ENCODE measurements at regions not wholly inside any gene's neighbourhood (a gene's known extent, or its start where the extent isn't known, plus 50 kb on each side); places are given as distances from the start of the nearest gene placed in this dataset.
A peak's percentile ranks its signal among the peaks of the same experiment; 100 is the strongest.
"Not testable (repeated sequence)": the region's sequence is repeated elsewhere in the genome, so short reads cannot be mapped to it uniquely, and the experiment has no call there.

DNA sequence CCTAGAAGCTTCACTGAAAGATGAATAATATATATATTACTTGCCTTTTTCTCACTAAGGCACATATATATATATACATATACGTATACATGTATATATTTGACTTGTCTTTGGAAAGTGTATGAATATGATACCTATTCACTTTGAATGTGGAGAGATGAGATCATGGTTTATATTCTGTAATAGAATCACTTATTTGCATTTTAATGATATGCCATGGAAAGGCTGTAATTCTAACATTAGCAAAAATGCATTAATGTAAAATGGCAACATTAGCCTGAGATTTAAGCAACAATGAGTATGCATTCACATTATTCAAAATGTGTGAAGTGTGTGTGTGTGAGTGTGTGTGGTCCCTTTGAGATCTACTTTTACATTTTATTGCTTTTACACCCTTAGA is 54.5 kb upstream of the PRKD1 start:
- no peak for DNase-seq (ENCODE audit: low spot score)

DNA sequence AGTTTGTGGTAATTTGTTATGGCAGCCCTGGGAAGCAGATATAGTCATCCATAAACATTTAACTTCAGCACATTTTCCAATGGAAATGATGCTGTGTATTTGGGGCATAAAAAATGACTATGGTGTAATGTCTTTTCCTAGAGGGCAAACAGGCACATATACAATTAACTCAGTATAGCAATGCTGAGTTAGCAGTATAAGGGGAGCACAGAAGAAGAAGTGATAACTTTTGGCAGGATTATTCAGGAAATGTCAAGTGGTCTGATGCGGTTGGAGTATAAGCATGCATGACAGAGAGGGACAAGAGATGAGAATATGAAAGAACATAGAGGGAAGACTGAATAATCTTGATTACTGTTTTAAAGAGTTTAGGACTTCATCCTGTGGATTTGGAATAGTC is 55.3 kb upstream of the PRKD1 start:
- DNase-seq (ENCODE audit: low spot score), result no peak

DNA sequence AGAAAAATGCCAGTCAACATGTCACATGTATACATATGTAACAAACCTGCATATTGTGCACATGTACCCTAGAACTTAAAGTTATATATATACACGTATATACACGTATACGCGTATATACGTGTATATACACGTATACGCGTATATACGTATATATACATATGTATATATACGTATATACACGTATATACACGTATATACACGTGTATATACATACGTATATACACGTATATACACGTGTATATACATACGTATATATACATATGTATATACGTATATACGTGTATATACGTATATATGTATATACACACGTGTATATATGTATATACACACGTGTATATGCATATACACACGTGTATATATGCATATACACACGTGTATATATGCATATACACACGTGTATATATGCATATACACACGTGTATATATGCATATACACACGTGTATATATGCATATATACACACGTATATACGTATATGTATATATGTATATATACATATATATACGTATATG is 62.8 kb upstream of the PRKD1 start:
- not testable (repeated sequence) for DNase-seq (ENCODE audit: low spot score)

DNA sequence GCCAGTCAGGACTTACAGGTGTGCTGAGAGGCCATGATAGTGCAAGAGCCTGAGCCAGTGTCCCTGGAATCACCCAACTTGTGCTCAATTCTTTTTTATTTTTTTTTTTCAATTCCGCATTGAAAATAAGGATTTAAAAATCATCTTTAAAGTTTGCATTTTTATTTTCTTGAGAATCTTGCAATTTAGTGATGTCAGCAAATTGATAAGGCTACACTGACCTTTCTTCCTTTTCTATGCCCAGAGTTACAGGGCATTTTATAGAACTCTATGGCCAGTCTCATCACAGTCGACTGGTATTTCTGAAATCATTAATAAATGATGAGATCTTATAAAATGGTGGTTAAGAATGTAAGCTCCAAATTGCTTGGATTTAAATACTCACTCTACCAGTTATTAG is 63.3 kb upstream of the PRKD1 start:
- DNase-seq (ENCODE audit: low spot score), result no peak

DNA sequence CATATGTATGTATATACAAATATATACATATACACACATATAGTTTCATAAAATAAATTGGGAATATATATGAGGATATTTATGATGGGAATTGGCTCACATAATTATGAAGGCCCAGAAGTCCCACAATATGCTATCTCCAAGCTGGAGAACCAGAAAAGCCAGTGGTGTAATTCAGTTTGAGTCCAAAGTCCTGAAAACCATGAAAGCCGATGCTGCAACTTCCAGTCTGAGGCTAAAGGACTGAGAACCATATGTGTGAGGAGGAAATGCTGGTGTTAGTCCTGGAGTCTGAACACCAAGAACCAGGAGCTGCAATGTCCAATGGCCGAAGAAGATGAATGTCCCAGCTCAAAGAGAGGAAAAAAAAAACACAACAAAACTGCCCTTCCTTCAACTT is 65.5 kb upstream of the PRKD1 start:
- DNase-seq (ENCODE audit: low spot score), result no peak

DNA sequence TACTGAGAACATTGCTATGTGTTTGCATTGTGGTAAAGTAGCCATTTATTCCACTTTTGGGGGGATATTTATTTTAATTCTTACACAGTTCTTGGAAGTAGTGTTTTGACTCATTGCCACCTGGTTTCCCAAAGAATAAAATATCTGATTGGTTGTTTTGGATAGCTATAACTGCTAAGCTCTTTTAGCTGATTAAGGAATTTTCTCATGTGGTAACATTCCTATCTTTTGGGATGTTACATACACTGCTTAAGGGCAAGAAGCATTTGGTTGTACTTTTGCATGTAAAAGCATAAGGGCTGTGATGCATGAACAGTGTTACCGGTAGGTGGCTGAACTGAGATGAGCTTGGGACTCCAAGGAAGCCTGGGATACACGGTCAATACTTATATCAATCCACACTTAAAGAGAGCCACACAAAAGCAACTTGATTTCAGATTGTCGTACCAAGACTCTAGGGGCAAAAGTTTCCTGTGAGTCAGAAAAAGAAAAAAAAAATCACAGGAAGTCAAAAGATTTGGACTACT is 71.4 kb upstream of the PRKD1 start:
- no peak for DNase-seq (ENCODE audit: low spot score)

DNA sequence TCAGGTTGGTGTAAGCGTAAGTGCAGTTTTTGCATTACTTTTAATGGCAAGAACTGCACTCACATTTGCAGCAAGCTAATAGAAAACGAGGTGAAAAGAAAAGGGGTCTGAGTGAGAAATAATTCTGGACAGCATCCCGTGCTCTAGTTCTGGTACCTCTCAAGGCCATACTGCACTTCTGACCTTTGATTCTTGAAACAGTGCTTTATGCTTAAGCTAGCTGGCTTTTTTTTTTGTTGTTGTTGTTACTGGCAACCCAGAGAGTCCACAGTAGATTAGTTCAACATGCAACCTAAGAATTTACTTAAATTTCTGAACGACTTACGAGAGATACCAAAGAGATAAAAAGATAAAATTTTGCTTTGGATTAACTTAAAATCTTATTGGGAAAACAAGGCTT is 75.2 kb upstream of the PRKD1 start:
- no peak for DNase-seq (ENCODE audit: low spot score)

DNA sequence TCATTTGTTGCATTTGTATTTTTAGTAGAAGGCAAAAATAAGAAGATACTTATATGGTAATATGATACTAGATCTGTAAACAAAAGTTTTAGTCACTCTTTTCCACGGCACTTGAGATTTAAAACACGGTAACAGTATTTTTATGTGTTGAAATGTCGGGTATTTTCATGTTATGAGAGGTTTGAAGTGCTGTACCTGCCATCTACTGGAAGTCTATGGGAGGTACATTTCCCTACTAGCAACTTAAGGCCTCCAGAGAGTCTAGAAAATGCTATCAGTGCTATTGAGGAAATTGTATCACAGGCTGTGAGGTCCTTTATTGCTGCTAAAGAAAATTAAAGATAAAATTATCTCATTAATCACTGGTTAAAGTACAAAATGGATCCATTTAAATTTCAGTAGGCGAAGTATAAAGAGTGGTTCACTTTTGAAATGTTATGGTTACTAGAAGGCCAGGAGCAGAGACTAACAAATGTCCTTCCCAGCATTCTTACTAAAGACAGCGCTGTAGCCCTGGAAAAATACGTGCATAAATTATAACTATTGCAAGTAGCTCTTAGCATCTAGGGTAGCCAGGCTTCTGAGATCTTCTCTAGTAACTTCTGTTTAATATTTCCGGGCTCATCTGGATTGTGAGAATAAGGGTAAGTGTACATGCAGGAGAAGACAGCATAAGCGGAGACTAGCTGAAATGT is 77.6 kb upstream of the PRKD1 start:
- DNase-seq (ENCODE audit: low spot score), result peak; percentile 33

DNA sequence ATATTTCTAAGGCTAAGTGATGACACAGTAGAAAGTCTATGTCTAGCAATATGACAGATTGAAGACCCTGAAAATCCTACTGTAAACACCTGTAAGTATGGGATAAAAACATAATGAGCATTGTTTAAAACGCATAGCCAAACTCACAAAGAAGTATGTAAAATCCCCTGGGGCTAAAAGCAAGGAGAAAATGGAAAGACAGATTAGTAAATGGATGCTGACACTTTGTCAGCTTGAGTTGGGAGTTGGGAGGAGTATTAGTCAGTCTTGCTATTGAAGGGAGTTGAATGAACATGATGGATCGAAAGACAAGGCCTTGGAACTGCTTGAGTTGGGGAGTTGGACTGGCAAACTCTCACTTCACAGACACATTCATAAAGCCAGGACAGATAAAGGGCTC is 79.0 kb upstream of the PRKD1 start:
- no peak for DNase-seq (ENCODE audit: low spot score)

DNA sequence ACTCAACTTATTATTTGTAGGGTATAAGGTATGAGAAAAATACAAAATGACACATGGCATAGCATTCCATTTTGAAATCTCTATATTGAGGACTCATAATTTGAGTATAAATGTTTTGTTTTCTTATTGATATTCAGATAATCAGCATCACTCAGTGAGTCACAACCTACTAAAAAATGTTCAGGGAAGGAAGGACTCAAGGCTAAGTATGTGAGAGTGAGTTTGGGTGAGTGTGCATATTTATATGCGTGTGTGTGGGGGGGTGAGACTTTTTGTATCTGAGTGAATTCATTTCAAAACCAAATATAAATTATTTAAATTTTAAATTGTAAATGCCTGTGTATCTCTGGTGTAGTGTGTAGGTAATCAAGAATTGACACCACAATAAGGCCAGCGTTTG is 87.8 kb upstream of the PRKD1 start:
- no peak for DNase-seq (ENCODE audit: low spot score)

DNA sequence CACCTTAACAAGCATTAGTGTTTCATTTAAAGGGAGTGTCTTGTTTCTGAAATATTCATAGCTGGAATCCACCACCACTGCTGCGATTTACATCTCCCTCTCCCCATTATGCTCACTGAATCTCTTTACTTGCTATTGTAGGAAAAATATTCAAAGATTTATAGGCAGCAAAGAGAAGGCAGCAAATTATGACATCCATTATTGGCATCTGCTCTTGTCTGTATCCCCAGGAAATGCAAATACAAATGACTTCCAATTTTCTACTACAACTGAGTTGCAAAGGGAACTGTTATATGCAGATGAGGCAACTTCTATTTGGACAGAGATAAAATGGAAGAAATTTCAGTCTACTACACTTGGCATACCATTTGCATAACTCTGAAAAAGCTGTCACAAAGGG is 88.4 kb upstream of the PRKD1 start:
- DNase-seq (ENCODE audit: low spot score), result no peak

DNA sequence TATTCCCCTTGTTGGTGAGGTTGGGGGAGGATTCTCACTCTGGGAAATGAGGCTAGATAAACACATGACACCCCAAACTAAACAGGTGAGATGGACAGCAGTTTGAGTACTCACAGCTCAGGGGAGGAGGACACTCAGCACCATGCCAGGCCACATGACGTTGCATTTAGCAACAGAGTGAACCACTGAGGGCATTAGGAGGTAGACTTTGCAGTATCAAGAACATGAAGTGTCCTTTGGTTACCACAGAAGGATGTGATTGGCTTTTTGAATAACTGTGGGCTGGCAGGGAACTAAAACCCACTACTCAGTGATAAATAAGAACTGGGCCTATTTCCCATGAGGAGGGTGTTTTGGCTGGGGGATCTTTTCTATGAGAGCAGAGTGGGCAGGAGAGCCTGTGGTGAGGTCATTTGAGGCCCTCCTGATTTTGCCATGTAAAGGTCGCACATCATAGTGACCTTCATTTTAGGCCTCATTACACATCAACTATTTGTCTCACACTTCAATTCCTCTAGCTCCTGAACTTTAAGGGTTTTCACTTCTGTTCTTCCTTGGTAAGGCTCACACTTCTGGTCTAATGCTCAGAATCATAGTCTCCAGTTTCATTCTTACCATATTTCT is 89.8 kb upstream of the PRKD1 start:
- no peak for DNase-seq (ENCODE audit: low spot score)

DNA sequence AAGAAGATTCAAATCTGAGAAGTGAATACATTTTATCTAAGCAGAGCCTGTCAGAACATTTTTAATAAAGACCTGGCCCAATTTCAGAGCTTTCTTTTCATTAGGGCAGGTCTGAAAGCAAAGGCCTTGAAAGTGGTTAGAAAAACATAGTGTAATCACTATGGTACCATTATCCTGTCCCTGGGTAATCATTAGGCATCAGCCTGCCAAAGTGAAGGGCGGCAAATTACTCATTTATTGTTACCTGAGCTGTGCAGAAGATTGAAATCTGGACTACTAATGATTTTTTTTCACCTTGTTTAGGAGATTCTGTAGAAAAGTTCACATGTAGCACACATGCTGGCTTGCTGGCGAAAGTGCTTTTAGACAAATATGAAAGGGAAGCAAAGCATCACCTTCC is 92.6 kb upstream of the PRKD1 start:
- DNase-seq (ENCODE audit: low spot score), result no peak

DNA sequence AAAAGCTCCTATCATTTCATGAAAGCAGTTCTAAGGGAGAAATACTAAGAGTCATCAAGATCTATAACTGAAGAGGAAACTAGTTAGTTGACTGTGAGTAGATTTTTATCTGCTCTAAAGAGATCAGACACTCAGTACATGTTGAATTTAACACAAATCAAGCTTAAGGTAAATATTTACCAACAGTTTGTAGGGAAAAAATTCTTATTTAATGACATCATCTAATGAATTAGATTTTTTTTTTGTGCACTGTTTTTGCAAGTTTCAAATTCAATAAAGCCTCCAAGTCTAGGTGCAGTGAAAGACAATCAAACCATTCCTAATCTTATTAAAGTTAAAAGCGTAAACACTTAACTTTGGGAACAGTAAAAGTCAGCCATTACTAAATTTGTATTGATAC is 93.0 kb upstream of the PRKD1 start:
- DNase-seq (ENCODE audit: low spot score), result no peak

DNA sequence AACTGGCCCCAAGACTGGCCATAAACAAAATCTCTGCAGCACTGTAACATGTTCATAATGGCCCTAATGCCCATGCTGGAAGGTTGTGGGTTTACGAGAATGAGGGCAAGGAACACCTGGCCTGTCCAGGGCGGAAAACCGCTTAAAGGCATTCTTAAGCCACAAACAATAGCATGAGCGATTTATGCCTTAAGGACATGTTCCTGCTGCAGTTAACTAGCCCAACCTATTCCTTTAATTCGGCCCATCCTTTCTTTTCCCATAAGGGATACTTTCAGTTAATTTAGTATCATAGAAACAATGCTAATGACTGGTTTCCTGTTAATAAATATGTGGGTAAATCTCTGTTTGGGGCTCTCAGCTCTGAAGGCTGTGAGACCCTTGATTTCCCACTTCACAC is 95.7 kb upstream of the PRKD1 start:
- not testable (repeated sequence) for DNase-seq (ENCODE audit: low spot score)

DNA sequence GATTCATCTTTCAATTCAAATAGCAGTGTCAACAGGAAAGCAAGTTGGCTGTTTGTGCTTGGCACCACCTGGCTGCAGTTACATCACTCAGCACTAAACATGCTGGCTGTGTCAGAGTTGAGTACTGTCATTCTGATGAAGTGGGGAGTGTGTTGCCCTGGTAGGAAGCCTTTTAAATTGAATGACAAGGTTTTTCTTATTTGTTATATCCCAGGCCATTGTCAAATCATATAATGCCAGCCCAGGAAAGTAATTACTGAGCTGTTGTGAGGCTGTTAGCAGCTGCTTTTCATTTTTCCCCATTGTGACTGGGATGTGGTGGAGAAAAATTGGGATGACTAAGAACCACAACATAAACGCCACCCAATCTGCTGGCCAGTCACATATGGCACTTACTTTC is 106.5 kb upstream of the PRKD1 start:
- DNase-seq (ENCODE audit: low spot score), result no peak

DNA sequence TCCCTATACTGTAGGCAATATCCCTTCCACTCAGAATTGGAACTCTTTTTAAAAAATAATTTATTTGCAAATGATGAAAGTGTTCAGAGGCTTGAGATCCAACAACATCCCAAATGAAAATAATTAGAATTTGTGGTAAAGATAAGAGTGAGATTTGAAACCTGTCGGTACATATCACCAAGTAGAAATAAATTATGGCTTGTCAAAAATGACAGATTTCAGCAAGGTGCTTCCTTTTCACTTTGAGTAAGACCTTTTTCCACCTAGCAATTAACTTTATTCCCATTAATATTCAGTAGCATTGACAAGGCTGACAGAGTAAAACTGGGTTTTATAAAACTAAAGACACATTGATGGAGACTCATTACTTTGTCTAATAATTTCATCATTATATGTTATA is 107.7 kb upstream of the PRKD1 start:
- no peak for DNase-seq (ENCODE audit: low spot score)

DNA sequence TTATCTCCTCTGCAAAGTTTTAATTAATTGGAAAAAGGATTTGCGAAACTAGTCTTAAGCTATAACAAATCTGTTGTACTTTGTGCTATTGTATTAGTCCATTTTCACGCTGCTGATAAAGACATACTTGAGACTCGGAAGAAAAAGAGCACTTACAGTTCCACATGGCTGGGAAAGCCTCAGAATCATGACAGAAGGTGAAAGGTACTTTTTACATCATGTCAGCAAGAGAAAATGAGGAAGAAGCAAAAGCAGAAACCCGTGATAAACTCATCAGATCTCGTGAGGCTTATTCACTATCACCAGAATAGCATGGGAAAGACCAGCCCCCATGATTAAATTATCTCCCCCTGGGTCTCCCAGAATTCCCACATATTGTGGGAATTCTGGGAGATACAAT is 118.1 kb upstream of the PRKD1 start:
- DNase-seq (ENCODE audit: low spot score), result no peak

DNA sequence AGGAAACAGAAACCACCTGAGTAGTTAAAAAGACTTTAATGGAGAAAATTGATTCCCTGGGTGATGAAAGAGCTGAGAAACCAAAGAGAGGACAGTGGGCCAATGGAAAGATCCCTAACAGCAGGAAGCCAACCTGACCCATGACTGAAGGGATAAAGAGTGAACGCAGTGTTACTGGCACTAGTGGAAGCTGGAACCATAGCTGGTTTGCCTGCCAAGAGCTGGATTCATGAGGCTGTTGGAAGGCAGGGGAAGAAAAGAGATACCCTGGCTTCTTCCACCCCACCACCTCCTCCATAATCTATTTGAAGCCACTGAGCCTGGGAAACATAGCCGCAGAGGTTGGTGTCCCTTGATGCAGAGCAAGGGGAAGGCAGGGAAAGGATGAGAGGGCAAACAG is 125.5 kb upstream of the PRKD1 start:
- DNase-seq (ENCODE audit: low spot score), result no peak

DNA sequence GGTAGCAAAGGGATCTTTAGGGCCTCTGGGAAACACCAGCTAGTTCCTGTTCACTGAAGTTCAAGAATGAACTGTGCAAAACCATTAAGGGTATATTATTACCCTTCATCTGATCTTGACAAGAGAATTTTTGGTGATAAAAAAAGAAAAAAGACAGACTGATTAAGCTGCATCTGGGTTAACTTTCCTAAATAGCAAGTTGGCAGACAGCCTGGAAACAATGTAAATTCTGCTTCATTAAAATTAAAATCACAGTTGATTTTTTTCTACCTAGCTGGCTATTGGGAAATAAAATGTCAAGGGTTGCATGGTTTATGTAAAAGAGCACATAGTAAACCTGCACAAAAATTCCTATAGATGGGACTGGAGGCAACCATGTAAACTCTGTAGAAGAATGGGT is 126.6 kb upstream of the PRKD1 start:
- no peak for DNase-seq (ENCODE audit: low spot score)

DNA sequence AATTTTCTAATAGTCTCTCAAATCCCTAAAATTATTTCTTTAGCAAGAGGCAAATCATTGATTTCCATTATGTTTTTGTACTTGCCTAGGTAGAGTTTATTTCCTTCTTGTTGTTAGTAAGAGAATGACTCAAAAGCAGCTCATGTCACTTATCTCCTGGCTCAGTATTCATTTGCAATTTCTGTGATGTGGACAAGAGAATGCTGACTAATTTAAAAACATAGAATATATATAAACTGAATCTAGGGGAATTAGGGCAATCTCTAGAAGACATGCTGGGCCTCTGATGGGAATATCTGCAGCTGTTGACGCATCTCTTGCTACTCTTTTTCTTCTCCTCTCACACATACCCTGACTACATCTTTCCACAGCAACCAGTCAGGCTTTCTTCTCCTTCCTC is 130.8 kb upstream of the PRKD1 start:
- no peak for DNase-seq (ENCODE audit: low spot score)

DNA sequence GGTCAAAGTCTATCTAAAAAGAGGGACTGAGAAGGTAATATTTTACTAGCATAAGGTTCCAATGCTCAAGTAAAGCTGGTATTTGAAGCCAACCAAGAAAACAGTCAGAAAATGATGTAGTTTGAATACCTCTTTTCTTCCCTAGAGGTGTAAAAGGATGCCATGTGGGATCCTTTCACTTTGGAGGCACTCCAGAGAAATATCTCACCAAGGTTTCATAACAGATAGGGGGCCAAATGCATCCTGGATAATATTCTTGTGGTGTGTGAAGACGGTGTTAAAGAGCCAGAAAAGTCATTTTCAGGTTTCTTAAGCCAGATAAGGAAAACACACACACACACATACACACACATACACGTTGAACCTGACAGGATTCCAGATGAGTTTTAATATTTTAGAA is 136.1 kb upstream of the PRKD1 start:
- DNase-seq (ENCODE audit: low spot score), result no peak

DNA sequence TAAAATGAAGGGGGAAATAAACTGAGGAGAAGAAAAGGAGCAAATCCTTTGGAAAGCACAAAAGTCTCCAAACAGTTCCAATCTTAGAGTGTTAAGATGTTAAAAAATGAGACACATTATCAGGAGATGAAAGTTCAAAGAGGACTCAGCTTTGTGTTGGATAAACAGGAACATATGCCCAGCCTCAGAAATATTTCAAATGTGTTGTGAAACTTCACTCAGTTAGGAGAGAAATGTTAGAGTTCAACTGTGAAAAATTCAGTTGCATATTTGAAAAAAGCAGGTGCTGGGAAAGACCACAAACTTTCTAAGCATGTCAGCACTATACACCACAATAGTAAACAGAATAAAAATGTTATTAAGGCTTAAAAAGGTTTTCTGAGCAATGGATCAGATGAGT is 136.8 kb upstream of the PRKD1 start:
- DNase-seq (ENCODE audit: low spot score), result no peak

DNA sequence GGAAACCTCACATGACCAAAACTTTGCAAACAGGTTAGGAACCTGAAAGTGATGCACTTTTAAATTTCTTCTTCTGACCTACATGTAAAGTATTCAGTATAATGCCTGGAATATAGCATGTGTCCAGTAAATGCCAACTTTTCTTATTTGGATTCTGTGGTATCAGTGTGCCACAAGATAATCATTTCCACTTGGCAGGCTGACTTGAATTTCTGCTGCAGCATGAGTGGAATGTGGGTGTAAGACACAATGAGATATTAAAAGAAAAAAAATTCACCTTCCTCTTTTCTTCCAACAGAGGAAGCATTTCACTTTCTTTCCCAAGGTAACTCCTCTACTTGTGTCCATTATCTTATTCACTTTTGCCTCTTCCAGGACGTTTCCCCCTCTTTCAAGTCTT is 141.9 kb upstream of the PRKD1 start:
- no peak for DNase-seq (ENCODE audit: low spot score)
